ENCODE measurements at regions not wholly inside any gene's neighbourhood (a gene's known extent, or its start where the extent isn't known, plus 50 kb on each side); places are given as distances from the start of the nearest gene placed in this dataset.

- no peak for TF ChIP-seq CTCF (IDR thresholded peaks at IDR 0.05; ENCODE audit: low read depth, low read length)
Observed at GRCh38 chr6:56761651-56762050, 119.0 kb upstream of the DST start.

DNA sequence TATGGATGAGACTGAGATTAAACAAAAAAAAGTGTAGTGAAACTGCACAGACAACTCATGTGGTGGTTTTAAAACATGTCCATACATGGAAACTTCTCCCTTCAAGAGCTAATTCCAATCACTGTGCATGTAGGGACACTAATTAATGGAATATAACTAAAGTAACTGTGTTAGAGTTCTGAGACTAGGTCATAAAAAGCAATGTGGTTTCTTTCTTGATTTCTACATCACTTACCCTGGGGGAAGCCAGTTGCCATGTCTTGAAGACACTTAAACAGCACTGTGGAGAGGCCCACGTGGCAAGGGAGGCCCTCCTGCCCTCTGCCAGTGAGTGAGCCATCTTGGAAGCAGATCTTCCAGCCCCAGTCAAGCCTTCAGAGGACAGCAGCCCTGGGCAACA, 118.2 kb upstream of the DST start:
- Histone ChIP-seq H3K36me3 (no peaks in the 10 kb centered on the region), H3K4me1 (no peaks in the 10 kb centered on the region; the same call in 1 of the 2 replicates), H3K4me3 (ENCODE audit: low read depth, low read length) (no peak overlapping the region), H3K9me3 (no peaks in the 10 kb centered on the region), H3K27me3 (no peaks in the 10 kb centered on the region)
- no peak for TF ChIP-seq CTCF (IDR thresholded peaks at IDR 0.05; ENCODE audit: low read depth, low read length)
- DNase-seq: no peak

More at GRCh38 chr6:56761651-56762050, 119.0 kb upstream of the DST start:
- Histone ChIP-seq H3K9me3 (no peaks in the 10 kb centered on the region), H3K4me1 (no peaks in the 10 kb centered on the region; the same call in 1 of the 2 replicates), H3K4me3 (ENCODE audit: low read depth, low read length) (no peak overlapping the region), H3K36me3 (no peaks in the 10 kb centered on the region), H3K27me3 (no peaks in the 10 kb centered on the region)
- no peak for DNase-seq

- no peaks in the 10 kb centered on the region; the same call in 1 of the 2 replicates for H3K4me1 ChIP-seq
- no peaks in the 10 kb centered on the region for H3K27me3 ChIP-seq
- TF ChIP-seq CTCF (IDR thresholded peaks at IDR 0.05; ENCODE audit: low read depth, low read length): no peak
- H3K4me3 ChIP-seq (ENCODE audit: low read depth, low read length): no peak overlapping the region
- no peak for DNase-seq
- H3K9me3 ChIP-seq: no peaks in the 10 kb centered on the region
- no peaks in the 10 kb centered on the region for H3K36me3 ChIP-seq
Observed at GRCh38 chr6:56759521-56759920, 116.8 kb upstream of the DST start.

DNA sequence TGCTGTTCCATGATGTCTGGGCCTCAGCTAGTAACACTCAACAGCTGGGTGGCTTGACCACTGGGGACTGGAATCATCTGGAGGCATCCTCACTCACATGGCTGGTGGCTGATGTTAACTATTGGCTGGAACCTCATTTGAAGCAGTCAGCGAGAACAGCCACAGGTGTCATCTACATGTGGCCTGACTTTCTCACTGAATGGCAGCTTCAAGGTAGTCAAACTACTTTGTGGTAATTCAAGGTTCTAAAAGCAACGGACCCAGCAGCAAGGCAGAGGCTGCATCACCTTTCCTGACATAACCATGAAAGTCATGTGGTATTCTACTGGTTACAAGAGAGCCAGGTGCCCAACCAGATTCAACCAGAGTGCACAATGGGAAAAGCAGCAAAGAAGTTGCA, 115.9 kb upstream of the DST start:
- Histone ChIP-seq H3K27me3 (no peaks in the 10 kb centered on the region), H3K4me1 (no peaks in the 10 kb centered on the region; the same call in 1 of the 2 replicates), H3K4me3 (ENCODE audit: low read depth, low read length) (no peak overlapping the region), H3K36me3 (no peaks in the 10 kb centered on the region), H3K9me3 (no peaks in the 10 kb centered on the region)
- no peak for DNase-seq
- TF ChIP-seq CTCF (IDR thresholded peaks at IDR 0.05; ENCODE audit: low read depth, low read length): no peak

- H3K9me3 ChIP-seq: no peaks in the 10 kb centered on the region
- no peak for DNase-seq
- no peaks in the 10 kb centered on the region for H3K36me3 ChIP-seq
- H3K4me3 ChIP-seq (ENCODE audit: low read depth, low read length): no peak overlapping the region
- H3K4me1 ChIP-seq: no peaks in the 10 kb centered on the region; the same call in 1 of the 2 replicates
- no peaks in the 10 kb centered on the region for H3K27me3 ChIP-seq
- no peak for TF ChIP-seq CTCF (IDR thresholded peaks at IDR 0.05; ENCODE audit: low read depth, low read length)
Observed at GRCh38 chr6:56758120-56758519, 115.4 kb upstream of the DST start.

- no peak for DNase-seq
- H3K36me3 ChIP-seq: no peaks in the 10 kb centered on the region
- no peaks in the 10 kb centered on the region for H3K9me3 ChIP-seq
- H3K27me3 ChIP-seq: no peaks in the 10 kb centered on the region
- H3K4me3 ChIP-seq (ENCODE audit: low read depth, low read length): no peak overlapping the region
- no peaks in the 10 kb centered on the region; the same call in 1 of the 2 replicates for H3K4me1 ChIP-seq
- TF ChIP-seq CTCF (IDR thresholded peaks at IDR 0.05; ENCODE audit: low read depth, low read length): peak; percentile 53
Observed at GRCh38 chr6:56757588-56757984, 114.9 kb upstream of the DST start.
